HEK293T (cell line): ENCODE measurements at regions not wholly inside any gene's neighbourhood (a gene's known extent, or its start where the extent isn't known, plus 50 kb on each side); places are given as distances from the start of the nearest gene placed in this dataset.

Experiments
- BHLHE40 ChIP-seq: fragments of 450-650 bp; IDR thresholded peaks from 2 replicates; pipeline ENCODE4 v1.6.1; 2016; ENCODE audit warnings: mild to moderate bottlenecking, moderate library complexity, borderline replicate concordance
- CTBP1 ChIP-seq: fragments of 450-650 bp; IDR thresholded peaks from 2 replicates; pipeline ENCODE4 v1.6.1; 2016; ENCODE audit warnings: borderline replicate concordance
- ELF4 ChIP-seq: fragments of 450-650 bp; IDR thresholded peaks from 2 replicates; pipeline ENCODE4 v1.6.1; 2017; ENCODE audit warnings: antibody characterized with exemption
- FOXA1 ChIP-seq: fragments of 450-650 bp; IDR thresholded peaks from 2 replicates; pipeline ENCODE4 v1.6.1; 2016; ENCODE audit warnings: mild to moderate bottlenecking
- FOXK2 ChIP-seq: fragments of 450-650 bp; IDR thresholded peaks from 2 replicates; pipeline ENCODE4 v1.6.1; 2016; ENCODE audit warnings: mild to moderate bottlenecking
- FOXM1 ChIP-seq: fragments of 450-650 bp; IDR thresholded peaks from 2 replicates; pipeline ENCODE4 v1.6.1; 2017; ENCODE audit warnings: mild to moderate bottlenecking, borderline replicate concordance
- HDGF ChIP-seq: fragments of 450-650 bp; IDR thresholded peaks from 2 replicates; pipeline ENCODE4 v1.6.1; 2017; ENCODE audit warnings: antibody characterized with exemption, borderline replicate concordance
- NFRKB ChIP-seq: fragments of 450-650 bp; IDR thresholded peaks from 2 replicates; pipeline ENCODE4 v1.6.1; 2016; ENCODE audit warnings: mild to moderate bottlenecking, moderate library complexity
- PKNOX1 ChIP-seq: fragments of 450-650 bp; IDR thresholded peaks from 2 replicates; pipeline ENCODE4 v1.6.1; 2016
- SP1 ChIP-seq: fragments of 450-650 bp; IDR thresholded peaks from 2 replicates; pipeline ENCODE4 v1.6.1; 2017
- SUZ12 ChIP-seq: fragments of 450-650 bp; IDR thresholded peaks from 2 replicates; pipeline ENCODE4 v1.6.1; 2016; ENCODE audit warnings: mild to moderate bottlenecking
- TARDBP ChIP-seq: fragments of 450-650 bp; IDR thresholded peaks from 2 replicates; pipeline ENCODE4 v1.6.1; 2016
- ZNF384 ChIP-seq: fragments of 450-650 bp; IDR thresholded peaks from 2 replicates; pipeline ENCODE4 v1.6.1; 2016

GRCh38 chr15:100786901-100787566 lies 92.6 kb upstream of the ALDH1A3 start:
- TF ChIP-seq FOXA1 (no peak), SP1 (no peak), FOXK2 (no peak), ZNF384 (no peak), BHLHE40 (no peak), HDGF (no peak), FOXM1 (no peak), NFRKB (no peak), TARDBP (no peak), CTBP1 (no peak), ELF4 (no peak), PKNOX1 (no peak), SUZ12 (no peak)
